WERI-Rb-1 (cell line): ENCODE measurements at regions not wholly inside any gene's neighbourhood (a gene's known extent, or its start where the extent isn't known, plus 50 kb on each side); places are given as distances from the start of the nearest gene placed in this dataset.
"Not testable (repeated sequence)": the region's sequence is repeated elsewhere in the genome, so short reads cannot be mapped to it uniquely, and the experiment has no call there.

ENCODE experiments used
- DNase-seq: peaks from one replicate; pipeline ENCODE4 v3.0.0-alpha.2; 2020
- H3K27ac ChIP-seq: fragments of 250-450 bp; sonication (Bioruptor Pico); 2 replicates; pipeline ENCODE4 v1.5.1; 2020; ENCODE audit warnings: mild to moderate bottlenecking, moderate library complexity
- H3K27me3 ChIP-seq: fragments of 250-450 bp; sonication (Bioruptor Pico); 2 replicates; pipeline ENCODE4 v1.5.1; 2021; ENCODE audit warnings: mild to moderate bottlenecking, low read depth, moderate library complexity; ENCODE audit not compliant: insufficient read depth, severe bottlenecking
- H3K36me3 ChIP-seq: fragments of 250-450 bp; sonication (Bioruptor Pico); 2 replicates; pipeline ENCODE4 v1.5.1; 2020; ENCODE audit warnings: mild to moderate bottlenecking, moderate library complexity
- H3K4me3 ChIP-seq: 2 replicates; pipeline ENCODE4 v1.5.1; 2011; ENCODE audit warnings: low read depth, mild to moderate bottlenecking, control low read depth, low read length
- H3K9me3 ChIP-seq: fragments of 250-450 bp; sonication (Bioruptor Pico); 2 replicates; pipeline ENCODE4 v1.5.1; 2021; ENCODE audit warnings: mild to moderate bottlenecking, moderate library complexity; ENCODE audit not compliant: severe bottlenecking
- CTCF ChIP-seq: IDR thresholded peaks from 2 replicates; pipeline ENCODE4 v1.5.1; 2011; ENCODE audit warnings: low read depth, mild to moderate bottlenecking, control low read depth, inconsistent platforms, low read length

- peaks cover 3% of the 10 kb centered on the region for H3K27me3 ChIP-seq
- no peak overlapping the region for H3K27ac ChIP-seq
- TF ChIP-seq CTCF: no peak
- no peaks in the 10 kb centered on the region for H3K36me3 ChIP-seq
- H3K4me3 ChIP-seq: no peak overlapping the region
- DNase-seq: no peak
- H3K9me3 ChIP-seq: no peaks in the 10 kb centered on the region
Measured at GRCh38 chr6:74715355-74716085, 490.3 kb downstream of the COL12A1 start.

- peaks cover 3% of the 10 kb centered on the region for H3K27me3 ChIP-seq
- H3K9me3 ChIP-seq: no peaks in the 10 kb centered on the region
- H3K36me3 ChIP-seq: no peaks in the 10 kb centered on the region
- no peak overlapping the region for H3K4me3 ChIP-seq
- H3K27ac ChIP-seq: no peak overlapping the region
- no peak for DNase-seq
- no peak for TF ChIP-seq CTCF
Measured at GRCh38 chr6:74713941-74714340, 491.9 kb downstream of the COL12A1 start.

- TF ChIP-seq CTCF: no peak
- H3K27ac ChIP-seq: no peak overlapping the region
- H3K27me3 ChIP-seq: peaks cover 33% of the 10 kb centered on the region
- H3K4me3 ChIP-seq: no peak overlapping the region
- H3K36me3 ChIP-seq: no peaks in the 10 kb centered on the region
- DNase-seq: no peak
- no peaks in the 10 kb centered on the region for H3K9me3 ChIP-seq
Measured at GRCh38 chr6:74705451-74705850, 500.4 kb downstream of the COL12A1 start.

- not testable (repeated sequence) for H3K4me3 ChIP-seq, DNase-seq, H3K9me3 ChIP-seq, H3K27ac ChIP-seq, H3K36me3 ChIP-seq
- peaks cover 33% of the 10 kb centered on the region for H3K27me3 ChIP-seq
Measured at GRCh38 chr6:74704540-74704939, 501.3 kb downstream of the COL12A1 start.

GRCh38 chr6:74690365-74690764, 515.5 kb downstream of the COL12A1 start:
- TF ChIP-seq CTCF: no peak
- no peak for DNase-seq

GRCh38 chr6:74689601-74690000, 516.3 kb downstream of the COL12A1 start:
- DNase-seq: no peak
- no peaks in the 10 kb centered on the region for H3K36me3 ChIP-seq
- no peak overlapping the region for H3K4me3 ChIP-seq
- no peak for TF ChIP-seq CTCF
- no peak overlapping the region for H3K27ac ChIP-seq
- H3K27me3 ChIP-seq: peaks cover 31% of the 10 kb centered on the region
- H3K9me3 ChIP-seq: no peaks in the 10 kb centered on the region

More at GRCh38 chr6:74690365-74690764, 515.5 kb downstream of the COL12A1 start:
- Histone ChIP-seq H3K9me3 (no peaks in the 10 kb centered on the region), H3K4me3 (no peak overlapping the region), H3K27me3 (peaks cover 31% of the 10 kb centered on the region), H3K27ac (no peak overlapping the region), H3K36me3 (no peaks in the 10 kb centered on the region)
